Smooth muscle cell (in vitro differentiated cells): ENCODE measurements at regions not wholly inside any gene's neighbourhood (a gene's known extent, or its start where the extent isn't known, plus 50 kb on each side); places are given as distances from the start of the nearest gene placed in this dataset.
A peak's percentile ranks its signal among the peaks of the same experiment; 100 is the strongest.

Experiments
- DNase-seq: peaks from one replicate; lab custom pipeline; 2025; ENCODE audit not compliant: unreplicated experiment; lab: John Stamatoyannopoulos, UW
- H2AFZ ChIP-seq: fragments of 200-600 bp; sonication (generic); 2 replicates; pipeline ENCODE4 v1.6.0; 2016; ENCODE audit warnings: antibody characterized with exemption, low read depth, mild to moderate bottlenecking
- H3F3A ChIP-seq: fragments of 200-600 bp; sonication (generic); 2 replicates; pipeline ENCODE4 v1.6.0; 2017; ENCODE audit warnings: antibody characterized with exemption, low read depth
- H3K27ac ChIP-seq: fragments of 200-600 bp; sonication (generic); 2 replicates; pipeline ENCODE4 v1.5.1; 2016; ENCODE audit warnings: low read depth, mild to moderate bottlenecking
- H3K27me3 ChIP-seq: fragments of 200-600 bp; sonication (generic); 2 replicates; pipeline ENCODE4 v1.6.1; 2016; ENCODE audit warnings: low read depth, mild to moderate bottlenecking
- H3K36me3 ChIP-seq: fragments of 200-600 bp; sonication (generic); 2 replicates; pipeline ENCODE4 v1.5.1; 2016; ENCODE audit warnings: low read depth
- H3K4me1 ChIP-seq: fragments of 200-600 bp; sonication (generic); 2 replicates; pipeline ENCODE4 v1.5.1; 2016; ENCODE audit warnings: low read depth
- H3K4me2 ChIP-seq: fragments of 200-600 bp; sonication (generic); 2 replicates; pipeline ENCODE4 v1.6.0; 2016; ENCODE audit warnings: mild to moderate bottlenecking
- H3K4me3 ChIP-seq: fragments of 200-600 bp; sonication (generic); 2 replicates; pipeline ENCODE4 v1.5.1; 2016; ENCODE audit warnings: mild to moderate bottlenecking
- H3K79me2 ChIP-seq: fragments of 200-600 bp; sonication (generic); 2 replicates; pipeline ENCODE4 v1.6.0; 2016; ENCODE audit warnings: low read depth, mild to moderate bottlenecking
- H3K9ac ChIP-seq: fragments of 200-600 bp; sonication (generic); 2 replicates; pipeline ENCODE4 v1.6.0; 2016; ENCODE audit warnings: low read depth
- H3K9me3 ChIP-seq: fragments of 200-600 bp; sonication (generic); replicated peaks from 2 replicates; pipeline ENCODE4 v1.5.1; 2016; ENCODE audit warnings: low read depth
- H4K20me1 ChIP-seq: fragments of 200-600 bp; sonication (generic); 2 replicates; pipeline ENCODE4 v1.6.0; 2016; ENCODE audit warnings: low read depth
- CTCF ChIP-seq: fragments of 200-600 bp; sonication (generic); IDR thresholded peaks from 2 replicates; pipeline ENCODE4 v1.5.1; 2017; ENCODE audit warnings: borderline replicate concordance, mild to moderate bottlenecking, antibody characterized with exemption; ENCODE audit not compliant: insufficient read depth, poor library complexity, severe bottlenecking
- WGBS: methylation state at CpG from one replicate; pipeline ENCODE4 v1.1.7; 2016; ENCODE audit warnings: low lambda C conversion rate; 5-methylcytosine and 5-hydroxymethylcytosine counted together

GRCh38 chr13:44218501-44219240, 155.0 kb upstream of the SERP2 start:
- H3K36me3 ChIP-seq, result no peaks in the 10 kb centered on the region
- no peak overlapping the region for H3K4me3 ChIP-seq
- no peak overlapping the region for H2AFZ ChIP-seq
- peaks cover 12% of the 10 kb centered on the region for H3K4me1 ChIP-seq
- peak overlapping the region; percentile 67 for H3K27ac ChIP-seq
- H3K79me2 ChIP-seq, result no peaks in the 10 kb centered on the region
- H3K9ac ChIP-seq, result no peak overlapping the region
- H3K27me3 ChIP-seq, result no peaks in the 10 kb centered on the region
- no peaks in the 10 kb centered on the region for H4K20me1 ChIP-seq
- H3K9me3 ChIP-seq, result no peaks in the 10 kb centered on the region
- no peak for DNase-seq
- H3K4me2 ChIP-seq, result no peak overlapping the region
- TF ChIP-seq CTCF, result no peak
- peaks cover 19% of the 10 kb centered on the region for H3F3A ChIP-seq
- 75% methylated on average over 10 of the region's 10 CpGs for WGBS

GRCh38 chr13:44219577-44220548, 153.8 kb upstream of the SERP2 start:
- Histone ChIP-seq H3K9me3 (no peaks in the 10 kb centered on the region), H3K79me2 (no peaks in the 10 kb centered on the region), H2AFZ (no peak overlapping the region), H3K4me1 (peaks cover 12% of the 10 kb centered on the region), H3F3A (peaks cover 16% of the 10 kb centered on the region), H3K4me3 (no peak overlapping the region), H3K4me2 (peak overlapping the region; percentile 12), H3K36me3 (no peaks in the 10 kb centered on the region), H3K9ac (no peak overlapping the region), H3K27ac (peak overlapping the region; percentile 67), H3K27me3 (no peaks in the 10 kb centered on the region), H4K20me1 (no peaks in the 10 kb centered on the region)
- no peak for DNase-seq
- TF ChIP-seq CTCF, result no peak
- 43% methylated on average over 13 of the region's 13 CpGs for WGBS

GRCh38 chr13:44220948-44221347, 152.7 kb upstream of the SERP2 start:
- WGBS, result 47% methylated on average over 3 of the region's 3 CpGs
- Histone ChIP-seq H3K27me3 (no peaks in the 10 kb centered on the region), H3K36me3 (no peaks in the 10 kb centered on the region), H3K4me2 (peak overlapping the region; percentile 12), H3K9me3 (no peaks in the 10 kb centered on the region), H3K79me2 (no peaks in the 10 kb centered on the region), H3F3A (peaks cover 16% of the 10 kb centered on the region), H3K4me1 (peaks cover 12% of the 10 kb centered on the region), H2AFZ (no peak overlapping the region), H3K27ac (peak overlapping the region; percentile 67), H3K4me3 (no peak overlapping the region), H3K9ac (no peak overlapping the region), H4K20me1 (no peaks in the 10 kb centered on the region)
- no peak for TF ChIP-seq CTCF
- no peak for DNase-seq
